Activated CD8-positive, alpha-beta T cell treated with anti-CD3 and anti-CD28 coated beads for 36 hours (primary cell): ENCODE measurements at regions not wholly inside any gene's neighbourhood (a gene's known extent, or its start where the extent isn't known, plus 50 kb on each side); places are given as distances from the start of the nearest gene placed in this dataset.

Experiments used
- ATAC-seq: fragments of 200-7000 bp; cut with Tn5 transposase; one replicate; pipeline ENCODE4 v1.10.0; 2021; ENCODE audit warnings: mild to moderate bottlenecking, moderate library complexity
- CTCF ChIA-PET: fragments of 350-600 bp; sonication (Branson Sonifier 250); formaldehyde crosslinking; loops from one replicate; lab custom pipeline; 2021; ENCODE audit warnings: antibody characterized with exemption; lab: Charles Lee
- POLR2A ChIA-PET: fragments of 350-600 bp; sonication (Branson Sonifier 250); formaldehyde crosslinking; loops from one replicate; lab custom pipeline; 2021; ENCODE audit warnings: antibody characterized with exemption; lab: Charles Lee
- DNase-seq: peaks from one replicate; pipeline ENCODE4 v3.0.0-alpha.2; 2020
- H3K27ac Mint-ChIP-seq: one replicate; pipeline ENCODE4 v1.8.0; 2021; ENCODE audit warnings: mild to moderate bottlenecking, mixed read lengths
- H3K27me3 Mint-ChIP-seq: one replicate; pipeline ENCODE4 v1.8.0; 2021; ENCODE audit warnings: mixed read lengths
- H3K36me3 Mint-ChIP-seq: one replicate; pipeline ENCODE4 v1.8.0; 2021; ENCODE audit warnings: low read depth, mixed read lengths
- H3K4me1 Mint-ChIP-seq: one replicate; pipeline ENCODE4 v1.8.0; 2021; ENCODE audit warnings: low read depth, mixed read lengths
- H3K4me3 Mint-ChIP-seq: one replicate; pipeline ENCODE4 v1.8.0; 2021; ENCODE audit warnings: mild to moderate bottlenecking, moderate library complexity, mixed read lengths
- H3K9me3 Mint-ChIP-seq: one replicate; pipeline ENCODE4 v1.8.0; 2021; ENCODE audit warnings: mixed read lengths
- CTCF ChIP-seq: fragments of 200-600 bp; IDR thresholded peaks from one replicate; pipeline ENCODE4 v1.8.0; 2022; ENCODE audit warnings: antibody characterized with exemption, mild to moderate bottlenecking
- intact Hi-C: fragments of 100-400 bp; cut with micrococcal nuclease; formaldehyde crosslinking; loops from one replicate; pipeline ENCODE4 v1.10.0; 2022

GRCh38 chr10:29217292-29217738 lies 71.6 kb upstream of the LYZL1 start:
- Mint-ChIP-seq H3K36me3 (no peaks in the 10 kb centered on the region), H3K27ac (no peak overlapping the region), H3K27me3 (peaks cover 5% of the 10 kb centered on the region), H3K4me1 (no peaks in the 10 kb centered on the region), H3K9me3 (no peaks in the 10 kb centered on the region), H3K4me3 (no peak overlapping the region)
- TF ChIP-seq CTCF = no peak
- ChIA-PET POLR2A (no interaction called here), CTCF (no interaction called here)
- ATAC-seq (no peak), DNase-seq (no peak)
- intact Hi-C loops = no loop called here

- Mint-ChIP-seq H3K4me1 (no peaks in the 10 kb centered on the region), H3K27me3 (peaks cover 8% of the 10 kb centered on the region), H3K27ac (no peak overlapping the region), H3K36me3 (no peaks in the 10 kb centered on the region), H3K9me3 (no peaks in the 10 kb centered on the region), H3K4me3 (no peak overlapping the region)
- ChIA-PET CTCF (no interaction called here), POLR2A (no interaction called here)
- intact Hi-C loops = no loop called here
- ATAC-seq (no peak), DNase-seq (no peak)
- no peak for TF ChIP-seq CTCF
Observed at GRCh38 chr10:29223326-29223725, 65.5 kb upstream of the LYZL1 start.

GRCh38 chr10:29224631-29225030 lies 64.2 kb upstream of the LYZL1 start:
- ChIA-PET CTCF (no interaction called here), POLR2A (no interaction called here)
- TF ChIP-seq CTCF = no peak
- ATAC-seq (no peak), DNase-seq (no peak)
- Mint-ChIP-seq H3K27me3 (peaks cover 8% of the 10 kb centered on the region), H3K4me1 (no peaks in the 10 kb centered on the region), H3K27ac (no peak overlapping the region), H3K4me3 (no peak overlapping the region), H3K9me3 (no peaks in the 10 kb centered on the region), H3K36me3 (no peaks in the 10 kb centered on the region)
- intact Hi-C loops = no loop called here

GRCh38 chr10:29227201-29227600 lies 61.7 kb upstream of the LYZL1 start:
- intact Hi-C loops = no loop called here
- POLR2A ChIA-PET = no interaction called here
- H3K4me3 Mint-ChIP-seq = no peak overlapping the region
- DNase-seq = no peak
- H3K4me1 Mint-ChIP-seq = no peaks in the 10 kb centered on the region
- no peak for ATAC-seq
- H3K9me3 Mint-ChIP-seq = no peaks in the 10 kb centered on the region
- no peak overlapping the region for H3K27ac Mint-ChIP-seq
- no peaks in the 10 kb centered on the region for H3K36me3 Mint-ChIP-seq
- CTCF ChIA-PET = interaction anchor here (1.7 kb wide), 1 partner anchor 108 kb away, joined by 4 read pairs; no protein-coding TSS in a partner anchor
- peaks cover 5% of the 10 kb centered on the region for H3K27me3 Mint-ChIP-seq
- no peak for TF ChIP-seq CTCF

- CTCF ChIA-PET = no interaction called here
- no peak overlapping the region for H3K27ac Mint-ChIP-seq
- TF ChIP-seq CTCF = no peak
- POLR2A ChIA-PET = no interaction called here
- no peak overlapping the region for H3K4me3 Mint-ChIP-seq
- intact Hi-C loops = no loop called here
- no peak for DNase-seq
- no peaks in the 10 kb centered on the region for H3K4me1 Mint-ChIP-seq
- ATAC-seq = no peak
- H3K36me3 Mint-ChIP-seq = no peaks in the 10 kb centered on the region
- no peaks in the 10 kb centered on the region for H3K9me3 Mint-ChIP-seq
- peaks cover 4% of the 10 kb centered on the region for H3K27me3 Mint-ChIP-seq
Observed at GRCh38 chr10:29228562-29228961, 60.3 kb upstream of the LYZL1 start.
